NCI-H2107 (cell line): ENCODE measurements at regions not wholly inside any gene's neighbourhood (a gene's known extent, or its start where the extent isn't known, plus 50 kb on each side); places are given as distances from the start of the nearest gene placed in this dataset.

Source experiments
- DNase-seq: peaks from one replicate; lab custom pipeline; 2025; lab: John Stamatoyannopoulos, UW

- no peak for DNase-seq
These were observed 107.3 kb upstream of the HNRNPU start for GRCh38 chr1:244971552-244972216.

- DNase-seq: peak; percentile 97
These were observed 106.6 kb upstream of the HNRNPU start for GRCh38 chr1:244970744-244971551.

GRCh38 chr1:244970236-244970743 lies 105.9 kb upstream of the HNRNPU start:
- peak; percentile 78 for DNase-seq

GRCh38 chr1:244969355-244970235 lies 105.3 kb upstream of the HNRNPU start:
- peak; percentile 96 for DNase-seq

GRCh38 chr1:244968881-244969280 lies 104.5 kb upstream of the HNRNPU start:
- no peak for DNase-seq

- DNase-seq: no peak
These were observed 104.1 kb upstream of the HNRNPU start for GRCh38 chr1:244968471-244968871.

- DNase-seq: no peak
These were observed 102.8 kb upstream of the HNRNPU start for GRCh38 chr1:244967159-244967558.

- no peak for DNase-seq
These were observed 101.1 kb upstream of the HNRNPU start for GRCh38 chr1:244965185-244966030.

- DNase-seq: peak; percentile 12
These were observed 100.0 kb upstream of the HNRNPU start for GRCh38 chr1:244964112-244964971.

GRCh38 chr1:244963231-244963826 lies 99.0 kb upstream of the HNRNPU start:
- no peak for DNase-seq

- no peak for DNase-seq
These were observed 97.8 kb upstream of the HNRNPU start for GRCh38 chr1:244962130-244962529.

GRCh38 chr1:244960904-244961303 lies 96.6 kb upstream of the HNRNPU start:
- DNase-seq: no peak

GRCh38 chr1:244958593-244958992 lies 94.2 kb upstream of the HNRNPU start:
- no peak for DNase-seq

GRCh38 chr1:244957525-244957924 lies 93.2 kb upstream of the HNRNPU start:
- DNase-seq: no peak

GRCh38 chr1:244957122-244957521 lies 92.8 kb upstream of the HNRNPU start:
- no peak for DNase-seq

- DNase-seq: no peak
These were observed 91.3 kb upstream of the HNRNPU start for GRCh38 chr1:244955661-244956060.

- no peak for DNase-seq
These were observed 90.0 kb upstream of the HNRNPU start for GRCh38 chr1:244954359-244954758.

GRCh38 chr1:244953901-244954300 lies 89.6 kb upstream of the HNRNPU start:
- no peak for DNase-seq

- no peak for DNase-seq
These were observed 88.6 kb upstream of the HNRNPU start for GRCh38 chr1:244952940-244953339.
